Suprapubic skin (tissue), 4 donors: ENCODE measurements at regions not wholly inside any gene's neighbourhood (a gene's known extent, or its start where the extent isn't known, plus 50 kb on each side); places are given as distances from the start of the nearest gene placed in this dataset.

Experiments used
- DNase-seq, 2 donors: peaks; one replicate each; pipeline ENCODE4 v3.0.0-alpha.2; 2019; ENCODE audit warnings: low spot score in 2 of 2
- H3K27ac ChIP-seq: fragments of 200-600 bp; sonication (generic); one replicate; pipeline ENCODE4 v1.5.1; 2019
- H3K27me3 ChIP-seq: fragments of 200-600 bp; sonication (generic); one replicate; pipeline ENCODE4 v1.5.1; 2019
- H3K36me3 ChIP-seq: fragments of 200-600 bp; sonication (generic); one replicate; pipeline ENCODE4 v1.5.1; 2019
- H3K4me1 ChIP-seq: fragments of 200-600 bp; sonication (generic); one replicate; pipeline ENCODE4 v1.5.1; 2019
- H3K4me3 ChIP-seq: fragments of 200-600 bp; sonication (generic); one replicate; pipeline ENCODE4 v1.5.1; 2019; ENCODE audit warnings: mild to moderate bottlenecking
- H3K9me3 ChIP-seq: fragments of 200-600 bp; sonication (generic); one replicate; pipeline ENCODE4 v1.5.1; 2019
- EP300 ChIP-seq: sonication (generic); formaldehyde crosslinking; IDR thresholded peaks from one replicate; pipeline ENCODE4 v1.6.1; 2017; ENCODE audit warnings: antibody characterized with exemption
- POLR2A ChIP-seq, 2 donors: fragments of 450-650 bp; IDR thresholded peaks; one replicate each; pipeline ENCODE4 v1.6.1; 2017; ENCODE audit warnings: antibody characterized with exemption in 2 of 2, mild to moderate bottlenecking in 2 of 2, moderate library complexity in 2 of 2
- POLR2AphosphoS5 ChIP-seq, 3 donors: sonication (generic); formaldehyde crosslinking; IDR thresholded peaks; one replicate each; pipeline ENCODE4 v1.6.1; 2017; ENCODE audit warnings: antibody characterized with exemption in 3 of 3
- WGBS: methylation state at CpG from one replicate; pipeline ENCODE4 v1.1.5; 2018; 5-methylcytosine and 5-hydroxymethylcytosine counted together
- TF ChIP-seq, protein P1 (sequence below), 2 donors: fragments of 200-600 bp in 1 of 2; fragments of 450-650 bp in 1 of 2; sonication (generic) in 1 of 2; IDR thresholded peaks; one replicate each; pipeline ENCODE4 v1.5.1; 2016 to 2019; ENCODE audit warnings: antibody characterized with exemption in 2 of 2, mild to moderate bottlenecking in 1 of 2, moderate library complexity in 1 of 2

DNA sequence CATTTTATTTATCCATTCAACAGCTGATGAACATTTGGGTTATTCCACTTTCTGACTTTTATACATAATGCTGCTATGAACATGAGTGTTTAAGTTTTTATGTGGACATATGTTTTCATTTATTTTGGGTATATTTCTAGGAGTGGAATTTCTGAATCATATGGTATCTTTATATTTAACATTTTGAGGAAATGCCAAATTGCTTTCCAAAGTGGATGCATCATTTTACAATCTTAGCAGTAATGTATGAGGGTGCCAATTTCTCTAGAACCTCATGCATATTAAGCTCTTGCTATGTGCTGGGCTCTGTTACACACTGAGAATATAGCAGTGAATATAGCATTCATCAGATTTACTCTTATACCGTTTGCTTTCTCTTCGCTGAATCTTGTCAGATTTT, 983.7 kb downstream of the STIM2 start:
- DNase-seq = no peak
- WGBS = 73% methylated on average over 2 of the region's 2 CpGs
- no peaks in the 10 kb centered on the region for H3K9me3 ChIP-seq
- no peak overlapping the region for H3K27ac ChIP-seq
- H3K36me3 ChIP-seq = no peaks in the 10 kb centered on the region
- no peaks in the 10 kb centered on the region for H3K4me1 ChIP-seq
- no peak for TF ChIP-seq EP300
- TF ChIP-seq, protein P1, sequence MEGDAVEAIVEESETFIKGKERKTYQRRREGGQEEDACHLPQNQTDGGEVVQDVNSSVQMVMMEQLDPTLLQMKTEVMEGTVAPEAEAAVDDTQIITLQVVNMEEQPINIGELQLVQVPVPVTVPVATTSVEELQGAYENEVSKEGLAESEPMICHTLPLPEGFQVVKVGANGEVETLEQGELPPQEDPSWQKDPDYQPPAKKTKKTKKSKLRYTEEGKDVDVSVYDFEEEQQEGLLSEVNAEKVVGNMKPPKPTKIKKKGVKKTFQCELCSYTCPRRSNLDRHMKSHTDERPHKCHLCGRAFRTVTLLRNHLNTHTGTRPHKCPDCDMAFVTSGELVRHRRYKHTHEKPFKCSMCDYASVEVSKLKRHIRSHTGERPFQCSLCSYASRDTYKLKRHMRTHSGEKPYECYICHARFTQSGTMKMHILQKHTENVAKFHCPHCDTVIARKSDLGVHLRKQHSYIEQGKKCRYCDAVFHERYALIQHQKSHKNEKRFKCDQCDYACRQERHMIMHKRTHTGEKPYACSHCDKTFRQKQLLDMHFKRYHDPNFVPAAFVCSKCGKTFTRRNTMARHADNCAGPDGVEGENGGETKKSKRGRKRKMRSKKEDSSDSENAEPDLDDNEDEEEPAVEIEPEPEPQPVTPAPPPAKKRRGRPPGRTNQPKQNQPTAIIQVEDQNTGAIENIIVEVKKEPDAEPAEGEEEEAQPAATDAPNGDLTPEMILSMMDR (IDR thresholded peaks at IDR 0.05) = no peak
- TF ChIP-seq POLR2A (IDR thresholded peaks at IDR 0.05) = no peak
- TF ChIP-seq POLR2AphosphoS5 (IDR thresholded peaks at IDR 0.05) = no peak
- H3K4me3 ChIP-seq = no peak overlapping the region
- no peaks in the 10 kb centered on the region for H3K27me3 ChIP-seq

DNA sequence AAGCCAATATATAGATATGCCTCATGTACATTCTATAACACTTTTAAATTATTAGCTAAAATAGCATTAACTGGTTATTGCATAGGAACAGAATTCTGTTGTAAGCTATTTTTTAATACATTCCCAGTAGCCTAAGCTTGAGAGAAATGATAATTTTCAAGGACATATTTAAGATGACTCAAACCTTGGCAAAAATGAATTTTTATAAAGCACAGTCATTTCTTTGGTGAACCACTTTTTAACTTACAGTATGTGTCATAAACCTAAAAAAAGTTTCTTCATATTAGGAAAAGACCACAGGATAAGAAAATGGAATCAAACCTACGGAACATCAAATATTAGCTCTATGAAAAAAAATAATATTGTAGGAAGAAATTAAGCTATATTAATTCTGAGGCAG, 986.3 kb downstream of the STIM2 start:
- H3K27ac ChIP-seq = no peak overlapping the region
- TF ChIP-seq EP300 (no peak), POLR2AphosphoS5 (IDR thresholded peaks at IDR 0.05) (no peak), POLR2A (IDR thresholded peaks at IDR 0.05) (no peak)
- TF ChIP-seq, protein P1 (IDR thresholded peaks at IDR 0.05) = no peak
- H3K4me1 ChIP-seq = no peaks in the 10 kb centered on the region
- H3K36me3 ChIP-seq = no peaks in the 10 kb centered on the region
- no peaks in the 10 kb centered on the region for H3K9me3 ChIP-seq
- WGBS = 98% methylated on average over 1 of the region's 1 CpG
- H3K4me3 ChIP-seq = no peak overlapping the region
- H3K27me3 ChIP-seq = no peaks in the 10 kb centered on the region
- no peak for DNase-seq

DNA sequence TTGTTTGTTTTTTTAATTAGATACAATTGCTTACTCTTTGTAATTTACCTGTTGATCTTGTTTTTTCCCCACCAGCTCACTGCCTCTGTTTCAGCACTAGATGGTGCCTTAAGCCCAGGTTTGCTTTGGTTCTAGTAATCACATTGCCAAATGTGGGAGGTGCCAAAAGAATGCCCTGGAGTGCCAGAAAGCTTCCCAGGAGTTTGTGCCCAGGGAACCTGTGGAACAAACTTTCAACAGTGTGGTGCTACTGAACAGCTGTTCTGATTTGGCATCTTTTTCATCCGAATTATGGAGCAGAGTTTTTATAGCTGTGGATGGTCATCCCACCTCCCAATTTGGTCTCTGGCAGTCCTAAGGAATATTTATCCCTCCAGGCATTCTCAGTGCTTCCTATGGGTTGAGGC, 1000.7 kb downstream of the STIM2 start:
- 46% methylated on average over 1 of the region's 1 CpG for WGBS
- Histone ChIP-seq H3K4me1 (no peaks in the 10 kb centered on the region), H3K4me3 (no peak overlapping the region), H3K9me3 (no peaks in the 10 kb centered on the region), H3K36me3 (no peaks in the 10 kb centered on the region), H3K27me3 (no peaks in the 10 kb centered on the region), H3K27ac (no peak overlapping the region)
- DNase-seq = no peak
- TF ChIP-seq, protein P1 (IDR thresholded peaks at IDR 0.05) = no peak
- TF ChIP-seq POLR2A (IDR thresholded peaks at IDR 0.05) (no peak), EP300 (no peak), POLR2AphosphoS5 (IDR thresholded peaks at IDR 0.05) (no peak)

DNA sequence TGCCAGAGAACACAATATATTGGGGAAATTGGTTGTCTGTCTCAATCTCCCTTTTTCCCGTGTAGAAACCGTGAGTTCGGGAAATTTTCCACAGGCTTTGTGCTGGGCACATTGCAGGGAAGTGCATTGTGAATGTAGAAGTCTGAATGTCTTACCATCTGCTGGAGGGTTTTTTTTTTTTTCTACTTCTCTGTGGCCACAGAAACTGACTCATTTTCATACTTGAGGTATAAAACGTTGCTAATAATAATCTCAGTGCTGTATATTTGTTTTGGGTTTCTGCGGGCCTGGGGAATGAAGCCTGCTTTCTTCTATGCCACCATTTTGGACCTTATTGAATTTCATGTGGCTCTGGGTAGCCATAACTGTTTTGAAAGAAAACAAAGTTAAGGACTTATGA, 1001.2 kb downstream of the STIM2 start:
- TF ChIP-seq POLR2AphosphoS5 (IDR thresholded peaks at IDR 0.05) (no peak), EP300 (no peak), POLR2A (IDR thresholded peaks at IDR 0.05) (no peak)
- TF ChIP-seq, protein P1 (IDR thresholded peaks at IDR 0.05) = no peak
- 76% methylated on average over 5 of the region's 5 CpGs for WGBS
- H3K4me1 ChIP-seq = no peaks in the 10 kb centered on the region
- no peaks in the 10 kb centered on the region for H3K9me3 ChIP-seq
- H3K27me3 ChIP-seq = no peaks in the 10 kb centered on the region
- H3K4me3 ChIP-seq = no peak overlapping the region
- H3K27ac ChIP-seq = no peak overlapping the region
- no peak for DNase-seq
- no peaks in the 10 kb centered on the region for H3K36me3 ChIP-seq

DNA sequence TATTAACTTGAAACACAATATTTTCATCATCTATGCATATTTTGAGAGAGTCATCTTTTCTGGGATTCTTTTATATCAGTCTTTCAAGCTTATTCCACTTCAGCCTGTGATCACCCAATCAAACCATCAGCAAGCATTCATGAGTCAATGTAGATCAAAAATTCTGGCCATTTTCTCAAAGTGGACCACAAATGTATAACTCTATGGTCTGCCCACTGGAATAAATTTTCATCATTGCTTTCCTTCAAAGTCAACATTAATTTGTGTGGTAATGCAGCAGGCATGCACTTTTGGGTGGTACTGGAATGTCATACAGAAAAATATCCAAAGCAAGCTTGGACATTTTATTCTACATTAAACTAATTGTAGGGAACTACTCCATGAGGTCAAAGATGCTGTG, 1013.0 kb downstream of the STIM2 start:
- no peaks in the 10 kb centered on the region for H3K27me3 ChIP-seq
- TF ChIP-seq EP300 (no peak), POLR2AphosphoS5 (IDR thresholded peaks at IDR 0.05) (no peak), POLR2A (IDR thresholded peaks at IDR 0.05) (no peak)
- TF ChIP-seq, protein P1 (IDR thresholded peaks at IDR 0.05) = no peak
- H3K4me1 ChIP-seq = no peaks in the 10 kb centered on the region
- H3K9me3 ChIP-seq = no peaks in the 10 kb centered on the region
- H3K4me3 ChIP-seq = no peak overlapping the region
- no peak overlapping the region for H3K27ac ChIP-seq
- DNase-seq = no peak
- no peaks in the 10 kb centered on the region for H3K36me3 ChIP-seq
